ENCODE measurements at regions not wholly inside any gene's neighbourhood (a gene's known extent, or its start where the extent isn't known, plus 50 kb on each side); places are given as distances from the start of the nearest gene placed in this dataset.

GRCh38 chr20:4483961-4484360, 202.3 kb upstream of the PRNP start:
- TF ChIP-seq, protein P1, sequence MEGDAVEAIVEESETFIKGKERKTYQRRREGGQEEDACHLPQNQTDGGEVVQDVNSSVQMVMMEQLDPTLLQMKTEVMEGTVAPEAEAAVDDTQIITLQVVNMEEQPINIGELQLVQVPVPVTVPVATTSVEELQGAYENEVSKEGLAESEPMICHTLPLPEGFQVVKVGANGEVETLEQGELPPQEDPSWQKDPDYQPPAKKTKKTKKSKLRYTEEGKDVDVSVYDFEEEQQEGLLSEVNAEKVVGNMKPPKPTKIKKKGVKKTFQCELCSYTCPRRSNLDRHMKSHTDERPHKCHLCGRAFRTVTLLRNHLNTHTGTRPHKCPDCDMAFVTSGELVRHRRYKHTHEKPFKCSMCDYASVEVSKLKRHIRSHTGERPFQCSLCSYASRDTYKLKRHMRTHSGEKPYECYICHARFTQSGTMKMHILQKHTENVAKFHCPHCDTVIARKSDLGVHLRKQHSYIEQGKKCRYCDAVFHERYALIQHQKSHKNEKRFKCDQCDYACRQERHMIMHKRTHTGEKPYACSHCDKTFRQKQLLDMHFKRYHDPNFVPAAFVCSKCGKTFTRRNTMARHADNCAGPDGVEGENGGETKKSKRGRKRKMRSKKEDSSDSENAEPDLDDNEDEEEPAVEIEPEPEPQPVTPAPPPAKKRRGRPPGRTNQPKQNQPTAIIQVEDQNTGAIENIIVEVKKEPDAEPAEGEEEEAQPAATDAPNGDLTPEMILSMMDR (IDR thresholded peaks at IDR 0.05) = no peak
- TF ChIP-seq POLR2AphosphoS5 (IDR thresholded peaks at IDR 0.05) (no peak), POLR2A (IDR thresholded peaks at IDR 0.05) (no peak)
